ENCODE measurements at regions not wholly inside any gene's neighbourhood (a gene's known extent, or its start where the extent isn't known, plus 50 kb on each side); places are given as distances from the start of the nearest gene placed in this dataset.

DNA sequence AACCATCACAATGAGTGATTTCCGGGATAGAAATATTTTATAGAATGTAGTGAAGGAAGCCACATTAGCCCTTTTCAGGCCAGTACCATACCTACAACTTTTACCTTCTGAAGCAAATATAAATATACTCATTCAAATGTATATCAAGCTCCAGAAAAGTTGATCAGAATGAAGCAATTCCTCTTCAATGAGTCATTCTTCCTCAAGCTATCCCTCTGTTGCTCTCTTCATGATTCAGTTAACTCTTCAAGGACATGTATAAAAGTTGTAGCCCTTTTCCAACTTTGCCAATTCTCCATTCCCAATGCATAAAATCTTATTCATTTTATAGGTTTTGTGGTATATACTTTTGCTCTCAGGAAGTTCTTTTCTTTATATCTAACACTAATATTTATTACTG lies 242.1 kb upstream of the RGPD4 start:
- Histone ChIP-seq H3K27ac (no peak overlapping the region), H3K4me1 (no peaks in the 10 kb centered on the region), H3K27me3 (no peaks in the 10 kb centered on the region), H3K36me3 (no peaks in the 10 kb centered on the region), H3K9me3 (no peaks in the 10 kb centered on the region), H3K4me3 (no peak overlapping the region)
- TF ChIP-seq POLR2AphosphoS5 (IDR thresholded peaks at IDR 0.05) (no peak), POLR2A (IDR thresholded peaks at IDR 0.05) (no peak), CTCF (IDR thresholded peaks at IDR 0.05) (no peak), EP300 (IDR thresholded peaks at IDR 0.05) (no peak)
- WGBS, 5 donors: 86 to 100% (median 94%) methylated on average over 1 of the region's 1 CpG
- no peak for DNase-seq
- intact Hi-C loops (cut with DNase I; ENCODE audit: low total_unique reads): no loop called here

DNA sequence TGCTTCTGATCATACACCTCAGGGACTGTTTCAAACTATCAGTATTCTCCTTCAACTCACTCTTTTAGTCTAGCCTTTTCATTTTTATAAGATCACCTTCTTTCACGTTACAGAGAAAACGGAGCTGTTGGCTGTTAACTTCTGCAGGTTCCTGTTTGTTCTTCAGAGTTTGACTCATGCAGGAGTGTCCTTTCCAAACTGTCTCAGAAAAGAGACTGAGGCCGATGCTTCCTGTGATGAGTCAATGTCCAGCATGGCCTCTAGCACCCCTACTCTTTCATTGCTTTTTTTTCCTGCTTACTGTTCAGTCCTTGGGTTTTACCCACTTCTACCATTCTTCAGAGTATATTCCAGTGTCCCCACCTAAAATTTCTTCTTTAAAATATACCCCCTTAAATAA lies 240.8 kb upstream of the RGPD4 start:
- Histone ChIP-seq H3K27me3 (no peaks in the 10 kb centered on the region), H3K27ac (no peak overlapping the region), H3K4me1 (no peaks in the 10 kb centered on the region), H3K36me3 (no peaks in the 10 kb centered on the region), H3K4me3 (no peak overlapping the region), H3K9me3 (no peaks in the 10 kb centered on the region)
- TF ChIP-seq CTCF (IDR thresholded peaks at IDR 0.05) (no peak), POLR2A (IDR thresholded peaks at IDR 0.05) (no peak), POLR2AphosphoS5 (IDR thresholded peaks at IDR 0.05) (no peak), EP300 (IDR thresholded peaks at IDR 0.05) (no peak)
- no peak for DNase-seq
- intact Hi-C loops (cut with DNase I; ENCODE audit: low total_unique reads): no loop called here
- WGBS, 5 donors: 26 to 63% (median 53%) methylated on average over 3 of the region's 3 CpGs

DNA sequence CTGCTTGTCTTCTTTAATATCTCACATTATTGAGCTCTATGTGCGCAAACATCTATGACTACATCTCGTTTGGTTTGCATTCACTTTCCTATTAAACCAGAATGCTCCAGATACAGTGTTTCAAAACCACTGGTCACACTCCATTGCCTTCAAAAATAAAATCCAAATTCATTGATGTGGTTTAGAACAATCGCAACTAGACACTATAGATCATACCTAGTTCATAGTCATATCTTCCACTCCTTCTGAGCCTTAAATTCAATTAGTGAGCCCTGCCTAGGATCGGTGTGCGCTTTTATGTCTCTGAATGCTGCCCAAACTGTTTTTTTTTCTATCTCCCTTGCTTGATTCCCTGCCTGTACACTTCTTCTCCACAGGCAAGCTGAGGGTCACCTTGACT lies 238.5 kb upstream of the RGPD4 start:
- Histone ChIP-seq H3K9me3 (no peaks in the 10 kb centered on the region), H3K27me3 (no peaks in the 10 kb centered on the region), H3K36me3 (no peaks in the 10 kb centered on the region), H3K27ac (no peak overlapping the region), H3K4me3 (no peak overlapping the region), H3K4me1 (no peaks in the 10 kb centered on the region)
- no peak for TF ChIP-seq POLR2A (IDR thresholded peaks at IDR 0.05)
- no peak for TF ChIP-seq CTCF (IDR thresholded peaks at IDR 0.05)
- no peak for TF ChIP-seq POLR2AphosphoS5 (IDR thresholded peaks at IDR 0.05)
- TF ChIP-seq EP300 (IDR thresholded peaks at IDR 0.05): no peak
- WGBS, 5 donors: 76 to 91% (median 89%) methylated on average over 5 of the region's 5 CpGs
- intact Hi-C loops (cut with DNase I; ENCODE audit: low total_unique reads): no loop called here
- DNase-seq: no peak

DNA sequence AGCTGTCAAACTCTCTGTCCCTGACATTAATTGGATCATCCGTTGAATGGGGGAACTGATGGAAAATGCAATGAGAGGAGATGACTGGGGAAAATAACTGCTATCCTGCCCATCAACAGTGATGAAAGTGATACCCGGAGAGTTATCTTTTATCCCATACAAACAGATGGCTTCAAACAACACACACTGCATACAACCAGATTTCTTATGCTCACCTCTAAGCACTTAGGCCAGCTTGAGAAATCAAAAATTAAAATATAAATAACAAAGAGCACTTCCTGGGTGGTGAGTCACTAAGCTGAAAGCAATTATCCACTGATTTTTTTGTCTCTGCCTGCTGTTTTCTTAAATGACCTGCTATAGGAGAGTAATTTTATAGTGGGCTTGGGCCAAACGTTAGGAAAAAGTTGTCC lies 237.6 kb upstream of the RGPD4 start:
- Histone ChIP-seq H3K4me1 (no peaks in the 10 kb centered on the region), H3K9me3 (no peaks in the 10 kb centered on the region), H3K4me3 (no peak overlapping the region), H3K27ac (no peak overlapping the region), H3K36me3 (no peaks in the 10 kb centered on the region), H3K27me3 (no peaks in the 10 kb centered on the region)
- TF ChIP-seq CTCF (IDR thresholded peaks at IDR 0.05) (no peak), EP300 (IDR thresholded peaks at IDR 0.05) (no peak), POLR2AphosphoS5 (IDR thresholded peaks at IDR 0.05) (no peak), POLR2A (IDR thresholded peaks at IDR 0.05) (no peak)
- DNase-seq: no peak
- WGBS, 5 donors: 25 to 48% (median 43%) methylated on average over 3 of the region's 3 CpGs
- intact Hi-C loops (cut with DNase I; ENCODE audit: low total_unique reads): no loop called here

Measured in stomach (tissue), 8 donors.